ENCODE measurements at regions not wholly inside any gene's neighbourhood (a gene's known extent, or its start where the extent isn't known, plus 50 kb on each side); places are given as distances from the start of the nearest gene placed in this dataset.

DNA sequence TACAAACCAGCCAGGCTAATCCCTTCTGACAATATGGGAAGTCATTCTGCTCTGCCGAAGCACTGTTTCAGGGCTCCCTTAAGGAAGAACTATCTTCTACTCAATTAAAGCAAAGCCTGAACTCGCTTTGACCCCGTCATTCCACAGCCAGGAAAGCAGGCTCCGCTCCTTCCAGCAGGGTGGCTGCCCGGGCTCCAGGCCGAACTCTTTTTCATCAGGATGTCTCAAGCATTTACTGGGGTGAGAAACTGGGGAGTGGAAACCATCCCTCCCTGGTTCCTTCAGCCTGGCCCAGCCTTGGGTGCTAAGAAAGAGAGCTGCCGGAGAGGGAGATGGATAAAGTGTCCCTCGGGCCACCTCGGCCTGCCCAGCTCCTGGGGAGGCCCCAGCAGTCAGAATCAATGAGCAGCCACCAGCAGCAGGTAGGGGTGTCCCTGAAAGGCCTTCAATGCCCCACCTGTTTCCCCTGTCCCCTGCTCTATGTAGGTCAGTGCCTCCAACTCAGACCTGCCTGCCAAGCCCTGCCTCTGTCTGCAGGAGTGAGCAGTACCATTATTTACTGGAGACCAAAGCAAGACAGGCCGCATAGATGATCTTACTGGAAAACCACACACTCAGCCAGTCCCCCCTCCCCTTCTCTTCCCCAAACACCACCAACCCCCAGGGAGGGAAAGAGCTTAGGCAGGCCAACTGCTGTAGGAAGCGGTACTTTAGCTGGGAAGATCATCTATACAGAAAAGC, 225.6 kb upstream of the TLE3 start:
- TF ChIP-seq RAD21 (IDR thresholded peaks at IDR 0.05; ENCODE audit: low read depth): no peak
- no peak for TF ChIP-seq EP300 (IDR thresholded peaks at IDR 0.05; ENCODE audit: borderline replicate concordance)
- TF ChIP-seq FOXM1 (IDR thresholded peaks at IDR 0.05; ENCODE audit: borderline replicate concordance, low read depth): no peak
- no peak for TF ChIP-seq YY1 (IDR thresholded peaks at IDR 0.05; ENCODE audit: low read depth)

Data from Ishikawa (cell line).